Upper lobe of right lung (tissue), 1 donor: ENCODE measurements at regions not wholly inside any gene's neighbourhood (a gene's known extent, or its start where the extent isn't known, plus 50 kb on each side); places are given as distances from the start of the nearest gene placed in this dataset.
"Not testable (repeated sequence)": the region's sequence is repeated elsewhere in the genome, so short reads cannot be mapped to it uniquely, and the experiment has no call there.

Experiments used
- ATAC-seq: fragments of 200-7000 bp; cut with Tn5 transposase; one replicate; pipeline ENCODE4 v1.9.1; 2020; ENCODE audit warnings: mild to moderate bottlenecking, moderate library complexity
- DNase-seq: peaks from one replicate; pipeline ENCODE4 v3.0.0-alpha.2; 2020
- H3K27ac ChIP-seq: fragments of 200-600 bp; one replicate; pipeline ENCODE4 v1.8.0; 2022
- H3K27me3 ChIP-seq: fragments of 200-600 bp; one replicate; pipeline ENCODE4 v1.8.0; 2022; ENCODE audit warnings: mild to moderate bottlenecking
- H3K36me3 ChIP-seq: fragments of 200-600 bp; one replicate; pipeline ENCODE4 v1.8.0; 2022
- H3K4me1 ChIP-seq: fragments of 200-600 bp; one replicate; pipeline ENCODE4 v1.8.0; 2022
- H3K4me3 ChIP-seq: fragments of 200-600 bp; one replicate; pipeline ENCODE4 v1.8.0; 2022; ENCODE audit warnings: mild to moderate bottlenecking
- H3K9me3 ChIP-seq: fragments of 200-600 bp; one replicate; pipeline ENCODE4 v1.8.0; 2022
- intact Hi-C: fragments of 100-400 bp; cut with DNase I; formaldehyde crosslinking; loops from one replicate; pipeline ENCODE4 v1.11.0; 2022
- TF ChIP-seq, protein P1 (sequence below): fragments of 200-600 bp; IDR thresholded peaks from one replicate; pipeline ENCODE4 v1.8.0; 2022; ENCODE audit warnings: antibody characterized with exemption
- donor health status: DM: no; HTN: yes; CAD: no; lungs with severe emphysema.

DNA sequence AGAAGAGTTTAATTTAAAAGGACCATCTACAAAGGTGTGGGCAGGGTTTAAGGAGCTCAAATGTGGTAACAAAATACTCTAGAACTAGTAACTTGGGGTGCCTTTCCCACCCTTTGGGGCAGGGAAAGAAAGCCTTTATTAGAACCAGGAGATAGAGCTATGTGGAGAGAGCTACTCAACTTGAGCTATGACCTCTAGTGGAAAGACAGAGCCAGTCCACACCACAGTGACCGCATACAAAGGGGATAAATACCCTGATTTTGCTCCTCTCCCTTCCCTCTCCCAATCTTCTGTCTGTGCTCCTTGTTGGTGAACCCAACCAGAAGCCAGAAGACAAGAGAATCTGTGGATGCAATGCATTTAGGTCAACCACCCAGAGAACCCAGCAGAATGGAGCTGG is 54.4 kb upstream of the JAK1 start:
- Histone ChIP-seq H3K27ac (no peak overlapping the region), H3K36me3 (no peaks in the 10 kb centered on the region), H3K4me1 (no peaks in the 10 kb centered on the region), H3K27me3 (no peaks in the 10 kb centered on the region), H3K9me3 (no peaks in the 10 kb centered on the region), H3K4me3 (no peak overlapping the region)
- TF ChIP-seq, protein P1, sequence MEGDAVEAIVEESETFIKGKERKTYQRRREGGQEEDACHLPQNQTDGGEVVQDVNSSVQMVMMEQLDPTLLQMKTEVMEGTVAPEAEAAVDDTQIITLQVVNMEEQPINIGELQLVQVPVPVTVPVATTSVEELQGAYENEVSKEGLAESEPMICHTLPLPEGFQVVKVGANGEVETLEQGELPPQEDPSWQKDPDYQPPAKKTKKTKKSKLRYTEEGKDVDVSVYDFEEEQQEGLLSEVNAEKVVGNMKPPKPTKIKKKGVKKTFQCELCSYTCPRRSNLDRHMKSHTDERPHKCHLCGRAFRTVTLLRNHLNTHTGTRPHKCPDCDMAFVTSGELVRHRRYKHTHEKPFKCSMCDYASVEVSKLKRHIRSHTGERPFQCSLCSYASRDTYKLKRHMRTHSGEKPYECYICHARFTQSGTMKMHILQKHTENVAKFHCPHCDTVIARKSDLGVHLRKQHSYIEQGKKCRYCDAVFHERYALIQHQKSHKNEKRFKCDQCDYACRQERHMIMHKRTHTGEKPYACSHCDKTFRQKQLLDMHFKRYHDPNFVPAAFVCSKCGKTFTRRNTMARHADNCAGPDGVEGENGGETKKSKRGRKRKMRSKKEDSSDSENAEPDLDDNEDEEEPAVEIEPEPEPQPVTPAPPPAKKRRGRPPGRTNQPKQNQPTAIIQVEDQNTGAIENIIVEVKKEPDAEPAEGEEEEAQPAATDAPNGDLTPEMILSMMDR: peak; percentile 41
- intact Hi-C loops: no loop called here
- ATAC-seq: peak; percentile 57
- DNase-seq: no peak

DNA sequence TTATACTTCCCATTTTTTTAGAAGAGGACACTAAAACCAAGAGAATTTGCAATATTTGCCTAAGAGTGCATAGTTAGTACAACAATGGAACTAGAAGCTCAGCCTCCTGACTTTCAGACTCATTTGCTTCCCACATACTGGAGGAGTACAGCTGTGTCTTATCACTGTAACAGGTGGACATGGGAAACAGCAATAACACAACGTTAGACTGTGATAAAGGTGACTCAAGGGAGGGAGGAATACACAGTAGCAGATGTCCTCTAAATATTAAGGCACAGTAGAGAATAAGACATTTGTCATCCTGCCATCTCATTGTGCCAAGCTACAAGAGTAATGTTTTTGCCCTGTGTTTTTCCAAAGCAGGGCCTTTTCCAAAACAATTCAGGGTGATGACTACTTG is 55.4 kb upstream of the JAK1 start:
- intact Hi-C loops: no loop called here
- Histone ChIP-seq H3K27me3 (no peaks in the 10 kb centered on the region), H3K4me3 (no peak overlapping the region), H3K9me3 (no peaks in the 10 kb centered on the region), H3K36me3 (no peaks in the 10 kb centered on the region), H3K27ac (no peak overlapping the region), H3K4me1 (peaks cover 2% of the 10 kb centered on the region)
- DNase-seq (no peak), ATAC-seq (peak; percentile 21)
- TF ChIP-seq, protein P1: no peak

DNA sequence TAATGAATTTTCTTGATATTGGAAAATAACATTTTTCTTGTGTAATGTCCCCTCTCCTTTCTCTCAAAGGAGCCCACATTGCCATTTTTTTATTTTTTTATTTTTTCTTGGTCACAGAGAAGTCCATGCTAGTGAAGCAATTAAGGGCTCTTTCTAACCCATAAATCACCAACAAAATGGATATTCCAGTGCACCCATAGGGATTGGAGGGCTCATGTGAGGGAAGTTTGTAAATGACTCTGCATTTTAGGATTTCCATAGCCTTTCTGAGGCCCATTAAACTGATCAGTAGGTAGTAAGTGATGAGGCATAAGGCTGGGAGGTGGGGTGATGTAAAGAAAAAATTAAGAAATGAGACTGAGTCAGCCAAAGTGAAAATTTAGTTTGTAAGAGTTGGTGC is 55.9 kb upstream of the JAK1 start:
- Histone ChIP-seq H3K4me3 (no peak overlapping the region), H3K4me1 (peaks cover 6% of the 10 kb centered on the region), H3K9me3 (no peaks in the 10 kb centered on the region), H3K27ac (no peak overlapping the region), H3K27me3 (no peaks in the 10 kb centered on the region), H3K36me3 (no peaks in the 10 kb centered on the region)
- intact Hi-C loops: no loop called here
- no peak for ATAC-seq
- TF ChIP-seq, protein P1: no peak
- DNase-seq: no peak

DNA sequence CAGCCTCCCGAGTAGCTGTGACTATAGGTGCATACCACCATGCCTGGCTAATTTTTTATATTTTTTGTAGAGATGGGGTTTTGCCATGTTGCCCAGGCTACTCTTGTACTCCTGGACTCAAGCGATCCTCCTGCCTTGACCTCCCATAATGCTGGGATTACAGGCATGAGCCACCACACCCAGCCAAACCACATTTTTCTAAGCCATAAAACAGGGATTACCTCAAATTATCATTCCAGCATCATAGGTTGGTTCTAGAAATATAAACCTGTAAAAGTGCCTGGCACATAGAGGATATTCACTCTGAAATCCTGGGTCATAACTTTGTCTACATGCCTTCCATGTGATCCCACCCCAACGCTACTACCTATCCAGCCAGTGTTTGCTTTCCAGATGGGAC is 59.4 kb upstream of the JAK1 start:
- intact Hi-C loops: no loop called here
- Histone ChIP-seq H3K4me1 (peaks cover 15% of the 10 kb centered on the region), H3K27me3 (no peaks in the 10 kb centered on the region), H3K4me3 (no peak overlapping the region), H3K36me3 (no peaks in the 10 kb centered on the region), H3K9me3 (no peaks in the 10 kb centered on the region), H3K27ac (no peak overlapping the region)
- TF ChIP-seq, protein P1: no peak
- DNase-seq (no peak), ATAC-seq (no peak)

DNA sequence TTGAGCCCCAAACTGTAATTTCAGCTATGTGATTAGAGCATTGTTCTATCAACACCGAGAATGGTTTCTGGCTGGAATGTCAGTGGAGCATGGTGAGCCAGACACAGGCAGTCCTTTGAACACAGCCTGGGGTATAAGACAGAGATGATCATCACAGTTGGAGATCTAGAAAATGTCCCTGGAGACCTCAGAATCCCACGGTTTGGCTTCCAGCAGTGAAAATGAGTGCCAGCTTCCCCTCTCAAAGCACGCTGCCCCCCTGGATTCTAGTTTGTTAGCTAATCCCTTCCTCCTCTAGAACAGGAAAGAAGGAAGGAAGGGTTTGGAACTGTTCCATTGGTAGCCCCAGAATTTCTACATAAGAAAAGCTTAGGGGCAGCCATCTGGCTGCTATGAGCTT is 59.9 kb upstream of the JAK1 start:
- ATAC-seq (no peak), DNase-seq (no peak)
- Histone ChIP-seq H3K27me3 (no peaks in the 10 kb centered on the region), H3K36me3 (no peaks in the 10 kb centered on the region), H3K4me3 (no peak overlapping the region), H3K4me1 (peaks cover 15% of the 10 kb centered on the region), H3K9me3 (no peaks in the 10 kb centered on the region), H3K27ac (no peak overlapping the region)
- TF ChIP-seq, protein P1: no peak
- intact Hi-C loops: no loop called here

DNA sequence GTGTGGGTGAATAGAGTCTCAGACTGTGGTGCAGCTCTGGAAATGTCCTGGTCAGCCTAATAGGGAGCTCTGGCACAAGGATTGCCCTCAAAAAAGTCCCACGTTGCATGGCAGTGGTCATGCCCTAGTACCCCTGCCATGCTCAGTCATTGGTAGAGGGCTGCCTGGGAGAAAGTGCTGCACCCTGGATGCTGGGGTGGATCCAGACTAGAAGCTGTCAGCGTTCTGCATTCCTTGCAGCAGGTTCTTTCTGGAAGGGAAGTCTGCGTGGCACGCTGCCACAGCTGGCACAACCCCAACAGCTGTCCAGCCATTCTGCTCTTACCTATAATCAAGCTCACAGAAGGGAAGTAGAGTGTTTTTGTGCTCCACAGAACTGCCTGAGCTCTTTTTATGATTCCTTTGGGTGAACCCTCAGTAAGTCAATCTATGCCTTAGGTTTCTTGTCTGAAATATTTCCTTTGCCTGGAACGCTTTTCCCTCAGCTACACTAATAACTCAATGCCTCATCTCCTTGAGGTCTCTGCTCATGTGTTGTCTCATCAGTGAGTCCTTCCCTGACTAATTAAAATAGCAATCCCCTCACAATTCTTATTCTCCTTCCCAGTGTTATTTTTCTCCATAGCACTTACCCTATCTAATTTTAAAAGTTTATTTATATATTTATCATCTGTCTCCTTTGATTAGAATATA is 61.5 kb upstream of the JAK1 start:
- intact Hi-C loops: no loop called here
- no peak overlapping the region for H3K4me3 ChIP-seq
- TF ChIP-seq, protein P1: no peak
- no peaks in the 10 kb centered on the region for H3K9me3 ChIP-seq
- peak; percentile 88 for DNase-seq
- no peak overlapping the region for H3K27ac ChIP-seq
- H3K36me3 ChIP-seq: no peaks in the 10 kb centered on the region
- peak; percentile 87 for ATAC-seq
- no peaks in the 10 kb centered on the region for H3K27me3 ChIP-seq
- peaks cover 15% of the 10 kb centered on the region for H3K4me1 ChIP-seq

DNA sequence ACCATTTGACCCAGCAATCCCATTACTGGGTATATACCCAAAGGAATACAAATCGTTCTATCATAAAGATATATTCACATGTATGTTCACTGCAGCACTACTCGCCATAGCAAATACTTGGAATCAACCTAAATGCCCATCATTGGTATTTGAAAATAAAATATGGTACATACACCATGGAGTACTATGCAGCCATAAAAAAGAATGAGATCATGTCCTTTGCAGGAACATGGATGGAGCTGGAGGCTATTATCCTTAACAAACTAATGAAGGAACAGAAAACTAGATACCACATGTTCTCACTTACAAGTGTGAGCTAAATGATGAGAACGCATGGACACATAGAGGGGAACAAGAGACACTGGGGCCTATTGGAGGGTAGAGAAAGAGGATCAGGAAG is 63.1 kb upstream of the JAK1 start:
- H3K36me3 ChIP-seq, ATAC-seq, H3K27ac ChIP-seq, intact Hi-C loops, H3K4me3 ChIP-seq, H3K27me3 ChIP-seq, H3K9me3 ChIP-seq, DNase-seq: not testable (repeated sequence)
- H3K4me1 ChIP-seq: peaks cover 15% of the 10 kb centered on the region

DNA sequence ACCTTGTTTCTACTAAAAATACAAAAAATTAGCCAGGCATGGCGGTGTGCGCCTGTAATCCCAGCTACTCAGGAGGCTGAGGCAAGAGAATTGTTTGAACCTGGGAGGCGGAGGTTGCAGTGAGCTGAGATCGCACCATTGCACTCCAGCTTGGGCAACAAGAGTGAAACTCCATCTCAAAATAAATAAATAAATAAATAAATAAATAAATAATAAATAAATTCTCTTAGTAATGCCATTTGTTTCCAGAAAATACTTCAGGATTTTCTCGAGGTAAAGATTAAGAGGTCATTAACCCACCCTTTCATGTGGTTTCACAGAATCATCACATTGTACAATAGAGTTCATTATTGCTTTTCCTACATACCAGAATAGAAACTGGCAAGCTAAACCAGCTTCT is 68.5 kb upstream of the JAK1 start:
- H3K27me3 ChIP-seq, H3K27ac ChIP-seq, H3K9me3 ChIP-seq, intact Hi-C loops, DNase-seq, H3K36me3 ChIP-seq, H3K4me3 ChIP-seq, ATAC-seq, H3K4me1 ChIP-seq: not testable (repeated sequence)
